Bronchial epithelial cell (primary cell): ENCODE measurements at regions not wholly inside any gene's neighbourhood (a gene's known extent, or its start where the extent isn't known, plus 50 kb on each side); places are given as distances from the start of the nearest gene placed in this dataset.
A peak's percentile ranks its signal among the peaks of the same experiment; 100 is the strongest.

Source experiments
- DNase-seq: peaks from one replicate; pipeline ENCODE4 v3.0.0-alpha.2; 2010; ENCODE audit warnings: low read depth
- FAIRE-seq: peaks from 2 replicates; lab custom pipeline; 2011; peaks lifted over from hg19 to GRCh38; lab: Jason Lieb, UNC
- H3K27me3 ChIP-seq: 2 replicates; pipeline ENCODE4 v1.5.1; 2011; ENCODE audit warnings: low read length; ENCODE audit not compliant: control insufficient read depth, insufficient read depth
- H3K36me3 ChIP-seq: 2 replicates; pipeline ENCODE4 v1.5.1; 2011; ENCODE audit warnings: low read length; ENCODE audit not compliant: control insufficient read depth, insufficient read depth
- H3K4me3 ChIP-seq: 2 replicates; pipeline ENCODE4 v1.5.1; 2011; ENCODE audit warnings: mild to moderate bottlenecking, low read depth, low read length, control low read depth
- CTCF ChIP-seq: IDR thresholded peaks from 2 replicates; pipeline ENCODE4 v1.5.1; 2011; ENCODE audit warnings: mild to moderate bottlenecking, moderate library complexity, low read length, control low read depth, inconsistent platforms; ENCODE audit not compliant: insufficient read depth, severe bottlenecking

- no peaks in the 10 kb centered on the region for H3K36me3 ChIP-seq
- DNase-seq (peak; percentile 92), FAIRE-seq (no peak)
- TF ChIP-seq CTCF, result no peak
- H3K4me3 ChIP-seq, result no peak overlapping the region
- H3K27me3 ChIP-seq, result no peaks in the 10 kb centered on the region
Observed at GRCh38 chr7:116434820-116435341, 64.7 kb upstream of the CAV2 start.

DNA sequence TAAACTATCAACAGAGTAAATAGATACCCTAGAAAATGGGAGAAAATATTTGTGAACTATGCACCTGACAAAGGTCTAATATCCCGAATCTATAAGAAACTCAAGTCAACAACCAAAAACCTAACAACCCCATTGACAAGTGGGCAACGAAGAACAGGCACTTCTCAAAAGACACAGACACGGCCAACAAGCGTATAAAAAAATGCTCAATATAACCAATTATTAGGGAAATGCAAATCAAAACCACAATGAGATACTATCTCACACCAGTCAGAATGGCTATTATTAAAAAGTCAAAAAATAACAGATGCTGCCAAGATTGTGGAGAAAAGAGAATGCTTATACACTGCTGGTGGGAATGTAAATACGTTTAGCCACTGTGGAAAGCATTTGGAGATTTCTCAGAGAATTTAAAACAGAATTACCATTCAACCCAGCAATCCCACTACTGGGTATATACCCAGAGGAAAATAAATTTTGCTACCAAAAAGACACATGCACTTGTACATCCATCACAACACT is 63.2 kb upstream of the CAV2 start:
- TF ChIP-seq CTCF, result no peak
- no peak for DNase-seq
- H3K36me3 ChIP-seq, result no peaks in the 10 kb centered on the region
- H3K4me3 ChIP-seq, result no peak overlapping the region
- no peak for FAIRE-seq
- no peaks in the 10 kb centered on the region for H3K27me3 ChIP-seq

GRCh38 chr7:116438267-116438666 is 61.3 kb upstream of the CAV2 start:
- H3K27me3 ChIP-seq, result no peaks in the 10 kb centered on the region
- DNase-seq (no peak), FAIRE-seq (no peak)
- TF ChIP-seq CTCF, result no peak
- no peak overlapping the region for H3K4me3 ChIP-seq
- no peaks in the 10 kb centered on the region for H3K36me3 ChIP-seq

DNA sequence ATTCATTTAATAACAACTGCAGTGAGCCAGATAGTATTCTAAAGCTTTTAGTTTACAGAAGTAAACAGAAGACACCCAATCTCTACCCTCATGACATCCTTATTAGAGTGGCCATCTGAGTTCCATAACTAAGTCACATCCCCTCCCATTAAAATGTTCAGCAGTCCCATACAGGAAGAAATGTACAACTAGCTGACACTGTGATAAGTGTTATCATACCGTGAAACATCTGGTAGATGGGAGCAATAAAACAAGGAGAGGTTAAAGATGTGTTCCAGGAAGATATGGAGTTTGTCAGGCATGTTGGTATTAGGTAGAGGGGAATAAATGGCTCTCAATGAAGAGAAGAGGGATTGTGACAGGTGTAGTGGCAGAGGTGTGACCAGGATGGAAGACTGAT is 60.5 kb upstream of the CAV2 start:
- DNase-seq, result no peak
- TF ChIP-seq CTCF, result no peak
- no peaks in the 10 kb centered on the region for H3K36me3 ChIP-seq
- H3K27me3 ChIP-seq, result no peaks in the 10 kb centered on the region
- no peak overlapping the region for H3K4me3 ChIP-seq
- no peak for FAIRE-seq

- H3K27me3 ChIP-seq, result no peaks in the 10 kb centered on the region
- H3K36me3 ChIP-seq, result no peaks in the 10 kb centered on the region
- no peak for FAIRE-seq
- no peak for TF ChIP-seq CTCF
- no peak overlapping the region for H3K4me3 ChIP-seq
- no peak for DNase-seq
Observed at GRCh38 chr7:116439841-116440549, 59.5 kb upstream of the CAV2 start.
